ENCODE measurements at regions not wholly inside any gene's neighbourhood (a gene's known extent, or its start where the extent isn't known, plus 50 kb on each side); places are given as distances from the start of the nearest gene placed in this dataset.

DNA sequence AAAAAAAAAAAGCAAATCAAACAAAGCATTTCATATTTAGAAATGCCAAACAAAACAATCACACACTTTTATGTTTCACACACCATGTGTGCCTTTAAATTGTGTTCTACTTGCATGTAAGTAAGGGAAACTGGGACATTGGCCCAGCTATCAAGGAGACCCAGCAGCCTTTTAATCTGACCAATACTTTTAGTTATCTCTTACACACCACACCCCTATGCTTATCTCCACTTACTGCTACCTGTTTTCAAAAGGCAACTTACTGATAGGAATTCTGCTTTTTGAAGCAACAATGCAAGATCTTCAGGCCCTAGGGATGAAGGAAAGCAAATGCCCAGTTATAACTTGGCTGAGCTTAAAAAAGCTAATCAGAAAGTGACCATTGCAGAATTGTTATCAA is 1244.8 kb upstream of the SORCS1 start:
- TF ChIP-seq, protein P1, sequence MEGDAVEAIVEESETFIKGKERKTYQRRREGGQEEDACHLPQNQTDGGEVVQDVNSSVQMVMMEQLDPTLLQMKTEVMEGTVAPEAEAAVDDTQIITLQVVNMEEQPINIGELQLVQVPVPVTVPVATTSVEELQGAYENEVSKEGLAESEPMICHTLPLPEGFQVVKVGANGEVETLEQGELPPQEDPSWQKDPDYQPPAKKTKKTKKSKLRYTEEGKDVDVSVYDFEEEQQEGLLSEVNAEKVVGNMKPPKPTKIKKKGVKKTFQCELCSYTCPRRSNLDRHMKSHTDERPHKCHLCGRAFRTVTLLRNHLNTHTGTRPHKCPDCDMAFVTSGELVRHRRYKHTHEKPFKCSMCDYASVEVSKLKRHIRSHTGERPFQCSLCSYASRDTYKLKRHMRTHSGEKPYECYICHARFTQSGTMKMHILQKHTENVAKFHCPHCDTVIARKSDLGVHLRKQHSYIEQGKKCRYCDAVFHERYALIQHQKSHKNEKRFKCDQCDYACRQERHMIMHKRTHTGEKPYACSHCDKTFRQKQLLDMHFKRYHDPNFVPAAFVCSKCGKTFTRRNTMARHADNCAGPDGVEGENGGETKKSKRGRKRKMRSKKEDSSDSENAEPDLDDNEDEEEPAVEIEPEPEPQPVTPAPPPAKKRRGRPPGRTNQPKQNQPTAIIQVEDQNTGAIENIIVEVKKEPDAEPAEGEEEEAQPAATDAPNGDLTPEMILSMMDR (conservative IDR thresholded peaks at IDR 0.05 in 1 of 2, IDR thresholded peaks at IDR 0.05 in 1 of 2; ENCODE audit: low read depth in 1 of 2, low read length in 2 of 2), result no peak
- TF ChIP-seq EZH2 (IDR thresholded peaks at IDR 0.05; ENCODE audit: low read length, missing control alignments), result no peak

All from fibroblast of lung (primary cell).